Activated CD8-positive, alpha-beta T cell treated with anti-CD3 and anti-CD28 coated beads for 36 hours (primary cell): ENCODE measurements at regions not wholly inside any gene's neighbourhood (a gene's known extent, or its start where the extent isn't known, plus 50 kb on each side); places are given as distances from the start of the nearest gene placed in this dataset.
"Not testable (repeated sequence)": the region's sequence is repeated elsewhere in the genome, so short reads cannot be mapped to it uniquely, and the experiment has no call there.

Source experiments
- ATAC-seq: fragments of 200-7000 bp; cut with Tn5 transposase; one replicate; pipeline ENCODE4 v1.10.0; 2021; ENCODE audit warnings: mild to moderate bottlenecking, moderate library complexity
- CTCF ChIA-PET: fragments of 350-600 bp; sonication (Branson Sonifier 250); formaldehyde crosslinking; loops from one replicate; lab custom pipeline; 2021; ENCODE audit warnings: antibody characterized with exemption; lab: Charles Lee
- POLR2A ChIA-PET: fragments of 350-600 bp; sonication (Branson Sonifier 250); formaldehyde crosslinking; loops from one replicate; lab custom pipeline; 2021; ENCODE audit warnings: antibody characterized with exemption; lab: Charles Lee
- DNase-seq: peaks from one replicate; pipeline ENCODE4 v3.0.0-alpha.2; 2020
- H3K27ac Mint-ChIP-seq: one replicate; pipeline ENCODE4 v1.8.0; 2021; ENCODE audit warnings: mild to moderate bottlenecking, mixed read lengths
- H3K27me3 Mint-ChIP-seq: one replicate; pipeline ENCODE4 v1.8.0; 2021; ENCODE audit warnings: mixed read lengths
- H3K36me3 Mint-ChIP-seq: one replicate; pipeline ENCODE4 v1.8.0; 2021; ENCODE audit warnings: low read depth, mixed read lengths
- H3K4me1 Mint-ChIP-seq: one replicate; pipeline ENCODE4 v1.8.0; 2021; ENCODE audit warnings: low read depth, mixed read lengths
- H3K4me3 Mint-ChIP-seq: one replicate; pipeline ENCODE4 v1.8.0; 2021; ENCODE audit warnings: mild to moderate bottlenecking, moderate library complexity, mixed read lengths
- H3K9me3 Mint-ChIP-seq: one replicate; pipeline ENCODE4 v1.8.0; 2021; ENCODE audit warnings: mixed read lengths
- intact Hi-C: fragments of 100-400 bp; cut with micrococcal nuclease; formaldehyde crosslinking; loops from one replicate; pipeline ENCODE4 v1.10.0; 2022

GRCh38 chr21:6363591-6363990 lies 4157.8 kb upstream of the TPTE start:
- H3K27ac Mint-ChIP-seq, DNase-seq, H3K27me3 Mint-ChIP-seq, H3K9me3 Mint-ChIP-seq, POLR2A ChIA-PET, H3K36me3 Mint-ChIP-seq, intact Hi-C loops, H3K4me3 Mint-ChIP-seq, H3K4me1 Mint-ChIP-seq, ATAC-seq: not testable (repeated sequence)
- CTCF ChIA-PET = interaction anchor here (5.3 kb wide), 1 partner anchor 11 kb away, joined by 63 read pairs; no protein-coding TSS in a partner anchor

- POLR2A ChIA-PET, H3K27me3 Mint-ChIP-seq, H3K4me1 Mint-ChIP-seq, H3K4me3 Mint-ChIP-seq, H3K9me3 Mint-ChIP-seq, CTCF ChIA-PET, H3K36me3 Mint-ChIP-seq, ATAC-seq, H3K27ac Mint-ChIP-seq, intact Hi-C loops, DNase-seq: not testable (repeated sequence)
These were observed 4152.6 kb upstream of the TPTE start for GRCh38 chr21:6368824-6369223.

GRCh38 chr21:6373253-6373652 lies 4148.1 kb upstream of the TPTE start:
- intact Hi-C loops, H3K4me3 Mint-ChIP-seq, H3K4me1 Mint-ChIP-seq, H3K36me3 Mint-ChIP-seq, H3K9me3 Mint-ChIP-seq, H3K27ac Mint-ChIP-seq, ATAC-seq, H3K27me3 Mint-ChIP-seq, DNase-seq: not testable (repeated sequence)
- CTCF ChIA-PET = interaction anchor here (1.4 to 3.5 kb wide), 2 partner anchors 9 to 13 kb away, joined by 7 to 63 read pairs; no protein-coding TSS in a partner anchor
- POLR2A ChIA-PET = interaction anchor here (1.2 to 1.4 kb wide), 2 partner anchors 9 to 11 kb away, joined by 4 to 5 read pairs; no protein-coding TSS in a partner anchor

GRCh38 chr21:6374232-6374631 lies 4147.2 kb upstream of the TPTE start:
- ATAC-seq, H3K27ac Mint-ChIP-seq, POLR2A ChIA-PET, H3K4me3 Mint-ChIP-seq, intact Hi-C loops, H3K4me1 Mint-ChIP-seq, H3K27me3 Mint-ChIP-seq, H3K36me3 Mint-ChIP-seq, H3K9me3 Mint-ChIP-seq: not testable (repeated sequence)
- CTCF ChIA-PET = interaction anchor here (1.4 to 3.5 kb wide), 2 partner anchors 10 to 14 kb away, joined by 7 to 63 read pairs; no protein-coding TSS in a partner anchor
- DNase-seq = peak; percentile 4

GRCh38 chr21:6374926-6375325 lies 4146.5 kb upstream of the TPTE start:
- H3K27ac Mint-ChIP-seq, H3K36me3 Mint-ChIP-seq, DNase-seq, H3K9me3 Mint-ChIP-seq, ATAC-seq, intact Hi-C loops, POLR2A ChIA-PET, H3K4me1 Mint-ChIP-seq, H3K27me3 Mint-ChIP-seq, H3K4me3 Mint-ChIP-seq: not testable (repeated sequence)
- CTCF ChIA-PET = interaction anchor here (3.5 kb wide), 1 partner anchor 11 kb away, joined by 63 read pairs; no protein-coding TSS in a partner anchor

GRCh38 chr21:6375776-6376175 lies 4145.6 kb upstream of the TPTE start:
- ATAC-seq, H3K9me3 Mint-ChIP-seq, H3K27me3 Mint-ChIP-seq, intact Hi-C loops, POLR2A ChIA-PET, H3K36me3 Mint-ChIP-seq, DNase-seq, H3K4me1 Mint-ChIP-seq, H3K27ac Mint-ChIP-seq, H3K4me3 Mint-ChIP-seq: not testable (repeated sequence)
- CTCF ChIA-PET = interaction anchor here (3.5 kb wide), 1 partner anchor 12 kb away, joined by 63 read pairs; no protein-coding TSS in a partner anchor

GRCh38 chr21:6376321-6377070 lies 4144.9 kb upstream of the TPTE start:
- H3K4me3 Mint-ChIP-seq, DNase-seq: not testable (repeated sequence)

More at GRCh38 chr21:6376321-6377070, 4144.9 kb upstream of the TPTE start:
- H3K27me3 Mint-ChIP-seq, ATAC-seq, POLR2A ChIA-PET, H3K4me1 Mint-ChIP-seq, H3K36me3 Mint-ChIP-seq, H3K9me3 Mint-ChIP-seq, CTCF ChIA-PET, H3K27ac Mint-ChIP-seq, intact Hi-C loops: not testable (repeated sequence)
